Endothelial cell (in vitro differentiated cells): ENCODE measurements at regions not wholly inside any gene's neighbourhood (a gene's known extent, or its start where the extent isn't known, plus 50 kb on each side); places are given as distances from the start of the nearest gene placed in this dataset.

ENCODE experiments used
- DNase-seq: peaks from one replicate; pipeline ENCODE4 v3.0.0; 2021; ENCODE audit warnings: low spot score
- H3K27ac Mint-ChIP-seq: one replicate; pipeline ENCODE4 v1.8.0; 2021; ENCODE audit warnings: mixed read lengths, inconsistent platforms; ENCODE audit not compliant: unreplicated experiment
- H3K27me3 Mint-ChIP-seq: one replicate; pipeline ENCODE4 v1.8.0; 2021; ENCODE audit warnings: mild to moderate bottlenecking, moderate library complexity, mixed read lengths, inconsistent platforms; ENCODE audit not compliant: unreplicated experiment
- H3K36me3 Mint-ChIP-seq: one replicate; pipeline ENCODE4 v1.8.0; 2021; ENCODE audit warnings: mild to moderate bottlenecking, low read depth, mixed read lengths, inconsistent platforms; ENCODE audit not compliant: unreplicated experiment
- H3K4me1 Mint-ChIP-seq: one replicate; pipeline ENCODE4 v1.8.0; 2021; ENCODE audit warnings: mild to moderate bottlenecking, mixed read lengths, inconsistent platforms; ENCODE audit not compliant: unreplicated experiment
- H3K4me3 Mint-ChIP-seq: one replicate; pipeline ENCODE4 v1.8.0; 2021; ENCODE audit warnings: mild to moderate bottlenecking, mixed read lengths, inconsistent platforms; ENCODE audit not compliant: unreplicated experiment
- H3K9me3 Mint-ChIP-seq: one replicate; pipeline ENCODE4 v1.8.0; 2021; ENCODE audit warnings: mixed read lengths, inconsistent platforms; ENCODE audit not compliant: unreplicated experiment
- TF ChIP-seq, protein P1 (sequence below): fragments of 200-600 bp; sonication (generic); IDR thresholded peaks from one replicate; pipeline ENCODE4 v1.5.0; 2021; ENCODE audit warnings: antibody characterized with exemption; ENCODE audit not compliant: unreplicated experiment

DNA sequence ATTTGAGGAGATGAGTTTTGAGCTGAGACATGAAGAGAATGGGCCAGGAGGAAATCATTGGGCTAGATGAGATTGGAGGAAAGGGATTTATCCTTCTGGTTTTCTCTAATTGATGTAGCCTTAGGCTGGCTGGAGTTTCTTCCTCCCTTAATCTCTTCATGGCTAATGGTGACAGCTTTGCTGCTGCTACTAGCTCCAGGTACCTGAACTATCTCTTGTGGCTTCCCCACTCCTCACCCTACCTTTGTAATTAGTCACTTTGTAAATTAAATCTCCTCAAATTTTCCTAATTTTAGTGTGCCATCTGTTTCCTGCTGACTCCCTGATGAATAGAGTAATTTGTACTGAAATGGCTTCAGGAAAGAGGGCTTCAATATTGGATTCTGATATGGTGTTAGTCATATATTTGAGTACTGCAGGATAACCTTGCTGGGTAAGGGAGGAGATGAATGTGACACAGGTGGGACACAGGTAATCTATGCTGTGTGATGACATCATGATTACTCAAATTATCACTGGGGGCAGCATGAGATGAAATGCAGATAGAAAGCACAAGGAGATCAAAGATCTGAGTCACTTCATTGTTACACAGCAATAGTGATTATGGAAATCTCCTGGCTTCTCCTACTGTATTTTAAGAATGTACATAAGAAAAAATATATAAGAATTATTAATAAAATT, 1134.1 kb upstream of the DDX18 start:
- H3K27me3 Mint-ChIP-seq = no peaks in the 10 kb centered on the region
- no peak overlapping the region for H3K27ac Mint-ChIP-seq
- H3K4me3 Mint-ChIP-seq = no peak overlapping the region
- TF ChIP-seq, protein P1, sequence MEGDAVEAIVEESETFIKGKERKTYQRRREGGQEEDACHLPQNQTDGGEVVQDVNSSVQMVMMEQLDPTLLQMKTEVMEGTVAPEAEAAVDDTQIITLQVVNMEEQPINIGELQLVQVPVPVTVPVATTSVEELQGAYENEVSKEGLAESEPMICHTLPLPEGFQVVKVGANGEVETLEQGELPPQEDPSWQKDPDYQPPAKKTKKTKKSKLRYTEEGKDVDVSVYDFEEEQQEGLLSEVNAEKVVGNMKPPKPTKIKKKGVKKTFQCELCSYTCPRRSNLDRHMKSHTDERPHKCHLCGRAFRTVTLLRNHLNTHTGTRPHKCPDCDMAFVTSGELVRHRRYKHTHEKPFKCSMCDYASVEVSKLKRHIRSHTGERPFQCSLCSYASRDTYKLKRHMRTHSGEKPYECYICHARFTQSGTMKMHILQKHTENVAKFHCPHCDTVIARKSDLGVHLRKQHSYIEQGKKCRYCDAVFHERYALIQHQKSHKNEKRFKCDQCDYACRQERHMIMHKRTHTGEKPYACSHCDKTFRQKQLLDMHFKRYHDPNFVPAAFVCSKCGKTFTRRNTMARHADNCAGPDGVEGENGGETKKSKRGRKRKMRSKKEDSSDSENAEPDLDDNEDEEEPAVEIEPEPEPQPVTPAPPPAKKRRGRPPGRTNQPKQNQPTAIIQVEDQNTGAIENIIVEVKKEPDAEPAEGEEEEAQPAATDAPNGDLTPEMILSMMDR = no peak
- H3K36me3 Mint-ChIP-seq = no peaks in the 10 kb centered on the region
- no peaks in the 10 kb centered on the region for H3K9me3 Mint-ChIP-seq
- H3K4me1 Mint-ChIP-seq = peaks cover 7% of the 10 kb centered on the region
- no peak for DNase-seq

DNA sequence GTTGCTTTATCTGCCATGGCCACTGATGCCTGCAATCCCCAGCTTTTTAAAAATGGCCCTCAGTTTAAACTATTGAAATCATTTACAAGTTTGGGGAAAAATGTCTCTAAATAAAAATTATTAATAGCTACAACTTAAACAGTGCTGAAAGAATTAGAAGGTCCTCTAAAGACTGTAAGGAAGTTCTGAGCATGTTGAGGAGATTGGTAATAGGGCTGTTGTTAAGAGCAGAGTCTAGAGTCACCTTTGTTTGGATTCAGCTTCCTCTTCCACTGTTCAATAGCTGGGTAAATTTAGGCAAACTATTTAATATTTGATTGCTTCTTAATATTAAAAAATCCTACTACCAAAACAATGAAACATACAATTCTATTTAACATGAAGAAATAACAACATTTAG, 1127.1 kb upstream of the DDX18 start:
- TF ChIP-seq, protein P1 = no peak
- Mint-ChIP-seq H3K4me1 (no peaks in the 10 kb centered on the region), H3K27ac (no peak overlapping the region)

DNA sequence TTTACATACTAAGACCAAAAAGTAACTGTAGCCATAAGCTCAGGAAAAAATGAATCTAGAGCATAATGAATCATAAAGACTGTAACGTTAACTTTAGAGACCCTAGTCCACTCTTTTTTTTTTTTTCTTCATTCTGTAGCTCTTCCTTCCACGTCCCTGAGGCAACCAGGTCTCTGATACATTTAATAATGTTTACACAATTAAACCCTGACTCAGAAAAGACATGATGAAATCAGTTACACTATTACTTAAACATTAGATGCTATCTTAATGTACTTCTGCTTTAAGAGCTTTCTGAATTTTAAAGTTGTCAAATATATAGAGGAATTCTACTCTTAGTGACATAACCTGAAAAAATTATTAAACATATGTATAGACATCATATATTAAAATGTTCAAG, 1121.5 kb upstream of the DDX18 start:
- Mint-ChIP-seq H3K9me3 (no peaks in the 10 kb centered on the region), H3K4me1 (no peaks in the 10 kb centered on the region), H3K27ac (no peak overlapping the region), H3K36me3 (no peaks in the 10 kb centered on the region), H3K4me3 (no peak overlapping the region), H3K27me3 (peaks cover 2% of the 10 kb centered on the region)
- TF ChIP-seq, protein P1 = no peak
- DNase-seq = no peak

More for the DNA sequence above, 1127.1 kb upstream of the DDX18 start:
- H3K36me3 Mint-ChIP-seq = no peaks in the 10 kb centered on the region
- H3K4me3 Mint-ChIP-seq = no peak overlapping the region
- H3K27me3 Mint-ChIP-seq = no peaks in the 10 kb centered on the region
- H3K9me3 Mint-ChIP-seq = no peaks in the 10 kb centered on the region
- DNase-seq = no peak

DNA sequence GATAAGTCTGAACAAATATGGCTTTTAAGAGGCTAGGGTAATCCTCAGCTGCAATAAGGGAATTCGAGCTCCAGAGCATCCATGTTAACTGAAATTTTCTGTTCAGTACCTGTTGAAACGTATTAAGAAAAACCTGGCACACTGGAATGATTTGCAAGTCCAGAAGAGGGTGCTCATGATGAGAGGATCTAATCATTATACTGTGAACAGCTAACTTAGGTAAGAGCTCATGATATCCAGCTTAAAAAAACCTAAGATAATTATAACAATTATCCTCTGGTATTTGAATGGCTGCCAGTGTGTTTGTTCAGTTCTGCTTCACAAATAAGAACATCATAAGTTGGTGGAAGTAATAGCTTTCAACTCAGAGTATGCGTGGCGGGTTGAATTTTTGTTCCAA, 1118.3 kb upstream of the DDX18 start:
- H3K4me1 Mint-ChIP-seq = no peaks in the 10 kb centered on the region
- H3K4me3 Mint-ChIP-seq = no peak overlapping the region
- H3K27me3 Mint-ChIP-seq = peaks cover 2% of the 10 kb centered on the region
- no peak for DNase-seq
- no peaks in the 10 kb centered on the region for H3K9me3 Mint-ChIP-seq
- H3K36me3 Mint-ChIP-seq = no peaks in the 10 kb centered on the region
- TF ChIP-seq, protein P1 = no peak
- H3K27ac Mint-ChIP-seq = no peak overlapping the region

DNA sequence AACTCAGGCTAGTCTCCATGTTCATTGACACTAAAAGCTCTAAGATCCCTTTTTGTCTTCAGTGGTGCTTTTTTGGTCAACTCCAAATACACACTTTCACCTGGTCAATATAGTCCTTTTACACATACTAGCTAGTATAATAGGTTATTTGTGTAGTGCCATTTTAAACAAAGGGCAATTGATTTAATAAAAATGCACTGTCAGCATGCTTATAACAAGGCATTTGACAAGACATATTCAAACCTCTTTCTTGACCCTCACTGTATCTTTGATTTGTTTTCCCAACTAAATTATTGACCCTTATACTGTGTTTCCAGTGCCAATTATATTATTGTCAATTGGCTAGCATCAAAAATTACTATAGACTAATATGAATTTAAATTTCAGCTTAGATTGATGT, 1117.6 kb upstream of the DDX18 start:
- H3K9me3 Mint-ChIP-seq = no peaks in the 10 kb centered on the region
- DNase-seq = no peak
- H3K27ac Mint-ChIP-seq = no peak overlapping the region

More for the DNA sequence above, 1117.6 kb upstream of the DDX18 start:
- Mint-ChIP-seq H3K27me3 (peaks cover 2% of the 10 kb centered on the region), H3K4me3 (no peak overlapping the region), H3K4me1 (no peaks in the 10 kb centered on the region), H3K36me3 (no peaks in the 10 kb centered on the region)
- TF ChIP-seq, protein P1 = no peak
